ENCODE measurements at regions not wholly inside any gene's neighbourhood (a gene's known extent, or its start where the extent isn't known, plus 50 kb on each side); places are given as distances from the start of the nearest gene placed in this dataset.

DNA sequence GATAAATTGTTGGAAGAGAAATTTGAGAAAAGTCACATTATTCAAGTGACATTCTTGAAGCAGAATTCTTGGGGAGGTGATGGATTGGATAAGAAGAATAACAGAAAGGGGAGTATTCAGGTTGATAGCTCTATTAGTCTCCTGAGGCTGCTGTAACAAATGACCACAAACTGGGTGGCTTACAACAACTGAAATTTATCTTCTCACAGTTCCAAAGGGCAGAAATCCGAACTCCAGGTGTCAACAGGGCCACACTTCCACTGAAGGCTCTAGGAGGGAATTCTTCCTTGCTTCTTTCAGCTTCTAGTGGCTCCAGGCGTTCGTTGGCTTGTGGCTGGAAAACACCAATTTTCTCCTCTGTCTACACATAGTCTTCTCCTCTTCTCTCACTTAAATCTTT is 99.8 kb downstream of the TES start:
- DNase-seq (ENCODE audit: insufficient read length, low spot score) = no peak
- FAIRE-seq = no peak

GRCh38 chr7:116311259-116311658 is 100.9 kb downstream of the TES start:
- TF ChIP-seq, protein P1, sequence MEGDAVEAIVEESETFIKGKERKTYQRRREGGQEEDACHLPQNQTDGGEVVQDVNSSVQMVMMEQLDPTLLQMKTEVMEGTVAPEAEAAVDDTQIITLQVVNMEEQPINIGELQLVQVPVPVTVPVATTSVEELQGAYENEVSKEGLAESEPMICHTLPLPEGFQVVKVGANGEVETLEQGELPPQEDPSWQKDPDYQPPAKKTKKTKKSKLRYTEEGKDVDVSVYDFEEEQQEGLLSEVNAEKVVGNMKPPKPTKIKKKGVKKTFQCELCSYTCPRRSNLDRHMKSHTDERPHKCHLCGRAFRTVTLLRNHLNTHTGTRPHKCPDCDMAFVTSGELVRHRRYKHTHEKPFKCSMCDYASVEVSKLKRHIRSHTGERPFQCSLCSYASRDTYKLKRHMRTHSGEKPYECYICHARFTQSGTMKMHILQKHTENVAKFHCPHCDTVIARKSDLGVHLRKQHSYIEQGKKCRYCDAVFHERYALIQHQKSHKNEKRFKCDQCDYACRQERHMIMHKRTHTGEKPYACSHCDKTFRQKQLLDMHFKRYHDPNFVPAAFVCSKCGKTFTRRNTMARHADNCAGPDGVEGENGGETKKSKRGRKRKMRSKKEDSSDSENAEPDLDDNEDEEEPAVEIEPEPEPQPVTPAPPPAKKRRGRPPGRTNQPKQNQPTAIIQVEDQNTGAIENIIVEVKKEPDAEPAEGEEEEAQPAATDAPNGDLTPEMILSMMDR (IDR thresholded peaks at IDR 0.05; ENCODE audit: insufficient read depth, missing control alignments) = no peak
- DNase-seq (ENCODE audit: insufficient read length, low spot score) = no peak
- FAIRE-seq = no peak

More for the DNA sequence above, 99.8 kb downstream of the TES start:
- TF ChIP-seq, protein P1 (IDR thresholded peaks at IDR 0.05; ENCODE audit: insufficient read depth, missing control alignments) = no peak

DNA sequence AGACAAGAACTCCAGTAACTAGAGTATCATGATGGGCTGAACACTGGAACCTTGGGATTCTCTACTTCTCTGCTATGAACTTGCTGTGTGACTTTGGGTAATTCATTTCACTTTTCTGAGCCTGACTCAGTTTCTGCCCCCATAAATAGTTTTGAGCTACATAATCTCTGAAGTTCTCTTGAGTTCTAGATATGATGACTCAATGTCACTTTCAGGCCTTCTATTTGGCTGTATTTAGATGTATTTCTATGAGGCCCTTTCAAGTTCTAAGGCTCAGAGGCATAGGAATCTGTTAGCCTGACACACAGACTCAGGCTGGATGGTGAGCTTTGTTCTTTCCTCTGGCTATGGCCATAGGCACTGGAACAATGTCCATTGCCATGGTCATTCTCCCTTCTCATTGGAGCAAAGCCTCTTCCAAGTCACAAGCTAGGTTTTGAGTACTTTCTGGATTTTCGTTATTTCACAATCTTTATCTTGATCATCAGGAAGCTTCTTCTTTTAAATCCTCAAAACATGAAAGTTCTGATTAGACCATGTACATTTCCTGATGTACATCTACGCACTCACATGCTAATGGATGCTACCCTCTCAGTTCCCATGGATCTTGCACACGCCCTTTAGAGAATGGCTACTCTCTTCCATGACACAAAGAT is 101.6 kb downstream of the TES start:
- FAIRE-seq (no peak), DNase-seq (ENCODE audit: insufficient read length, low spot score) (no peak)
- TF ChIP-seq, protein P1 (IDR thresholded peaks at IDR 0.05; ENCODE audit: insufficient read depth, missing control alignments) = no peak

DNA sequence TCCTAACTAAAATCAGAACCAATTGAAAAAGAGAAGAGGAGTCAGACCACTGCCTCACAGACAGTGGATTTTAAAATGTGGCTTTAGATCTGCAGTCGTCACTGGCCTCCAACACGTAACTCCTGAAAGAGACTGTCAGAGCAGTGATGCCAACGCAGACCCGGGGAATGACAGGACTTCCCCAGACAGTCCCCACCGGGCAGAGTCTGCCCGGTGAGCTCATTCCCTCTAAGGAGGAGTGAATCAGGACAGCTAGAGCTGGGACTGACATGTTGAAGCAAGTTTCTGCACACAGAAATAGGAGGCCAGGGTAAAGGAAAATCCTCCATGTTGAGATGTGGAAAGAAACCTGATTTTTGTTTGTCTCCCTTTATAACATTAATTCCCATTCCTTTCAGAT is 105.0 kb downstream of the TES start:
- DNase-seq (ENCODE audit: insufficient read length, low spot score) (no peak), FAIRE-seq (no peak)
- TF ChIP-seq, protein P1 (IDR thresholded peaks at IDR 0.05; ENCODE audit: insufficient read depth, missing control alignments) = no peak

DNA sequence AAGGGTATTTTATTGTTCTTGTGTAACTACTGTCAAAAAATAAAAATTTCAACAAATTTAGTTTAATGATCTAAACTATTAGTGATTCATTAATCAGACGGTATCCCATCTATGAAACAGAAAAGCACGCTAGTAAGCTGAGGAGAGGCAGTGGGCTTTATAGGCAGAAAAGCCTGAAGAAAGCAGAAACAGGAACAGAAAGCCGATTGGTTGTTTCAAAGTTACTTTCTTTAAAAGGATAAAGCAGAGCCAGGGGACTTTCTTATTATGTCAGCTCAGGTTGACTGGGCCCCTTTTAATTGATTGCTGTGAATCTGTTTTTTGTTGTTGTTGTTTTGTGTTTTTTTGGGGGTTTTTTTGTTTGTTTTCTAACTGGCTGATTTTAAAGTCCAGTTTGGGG is 105.5 kb downstream of the TES start:
- FAIRE-seq (no peak), DNase-seq (ENCODE audit: insufficient read length, low spot score) (no peak)
- TF ChIP-seq, protein P1 (IDR thresholded peaks at IDR 0.05; ENCODE audit: insufficient read depth, missing control alignments) = no peak

DNA sequence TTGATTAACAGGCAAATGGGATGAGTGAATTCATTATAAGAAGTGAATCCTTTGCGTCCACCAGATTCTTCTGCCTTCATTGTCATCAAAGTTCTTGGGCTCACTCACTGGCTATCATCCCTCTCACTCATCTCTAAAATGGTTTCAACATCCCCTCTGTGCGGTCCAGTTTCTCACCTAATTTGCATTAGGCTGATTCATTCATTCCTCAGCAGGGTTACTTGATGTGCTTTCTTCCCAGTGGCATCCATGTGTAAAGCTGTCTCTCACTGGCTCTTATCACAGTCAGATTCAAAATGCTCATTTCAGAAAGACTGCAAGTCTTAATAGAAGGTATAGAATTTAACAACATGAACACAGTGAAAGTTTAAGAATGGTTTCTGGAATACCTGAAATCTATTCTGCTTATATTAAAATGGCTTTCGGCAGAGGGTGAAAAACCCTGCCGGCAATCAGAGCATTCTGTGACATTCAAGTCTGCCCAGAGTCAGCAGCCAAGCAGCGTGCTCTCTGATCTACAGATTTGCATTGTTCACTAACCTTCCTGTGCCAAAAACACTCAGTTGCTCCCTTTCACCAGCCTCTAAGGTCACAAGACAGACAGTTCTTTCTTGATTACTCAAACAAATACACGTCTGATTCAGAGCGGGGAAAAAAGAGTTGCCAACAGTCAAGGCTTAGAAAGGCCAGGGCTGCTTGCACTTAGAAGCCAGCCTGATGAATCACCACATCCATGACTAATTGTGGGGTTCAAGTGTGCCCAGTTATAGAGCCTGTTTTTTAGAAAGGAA is 106.7 kb downstream of the TES start:
- FAIRE-seq (no peak), DNase-seq (ENCODE audit: insufficient read length, low spot score) (no peak)
- TF ChIP-seq, protein P1 (IDR thresholded peaks at IDR 0.05; ENCODE audit: insufficient read depth, missing control alignments) = no peak

DNA sequence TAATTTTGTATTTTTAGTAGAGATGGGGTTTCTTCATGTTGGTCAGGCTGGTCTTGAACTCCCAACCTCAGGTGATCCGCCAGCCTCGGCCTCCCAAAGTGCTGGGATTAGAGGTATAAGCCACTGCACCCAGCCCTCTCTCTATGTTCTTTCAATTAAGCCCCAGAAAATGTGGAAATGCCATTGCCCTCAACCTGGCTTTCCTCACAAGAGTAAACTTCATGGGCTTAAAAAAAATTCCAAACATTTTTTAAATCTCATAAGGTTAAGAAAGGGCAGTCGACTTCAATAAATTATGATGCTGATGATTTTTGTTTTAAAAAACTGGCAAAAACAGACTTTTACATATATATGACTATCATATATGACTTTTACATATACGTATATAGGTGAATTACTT is 107.6 kb downstream of the TES start:
- DNase-seq (ENCODE audit: insufficient read length, low spot score) (no peak), FAIRE-seq (no peak)
- TF ChIP-seq, protein P1 (IDR thresholded peaks at IDR 0.05; ENCODE audit: insufficient read depth, missing control alignments) = no peak
